NCI-H510A (cell line): ENCODE measurements at regions not wholly inside any gene's neighbourhood (a gene's known extent, or its start where the extent isn't known, plus 50 kb on each side); places are given as distances from the start of the nearest gene placed in this dataset.
"Not testable (repeated sequence)": the region's sequence is repeated elsewhere in the genome, so short reads cannot be mapped to it uniquely, and the experiment has no call there.

ENCODE experiments used
- DNase-seq: peaks from one replicate; lab custom pipeline; 2025; lab: John Stamatoyannopoulos, UW

DNA sequence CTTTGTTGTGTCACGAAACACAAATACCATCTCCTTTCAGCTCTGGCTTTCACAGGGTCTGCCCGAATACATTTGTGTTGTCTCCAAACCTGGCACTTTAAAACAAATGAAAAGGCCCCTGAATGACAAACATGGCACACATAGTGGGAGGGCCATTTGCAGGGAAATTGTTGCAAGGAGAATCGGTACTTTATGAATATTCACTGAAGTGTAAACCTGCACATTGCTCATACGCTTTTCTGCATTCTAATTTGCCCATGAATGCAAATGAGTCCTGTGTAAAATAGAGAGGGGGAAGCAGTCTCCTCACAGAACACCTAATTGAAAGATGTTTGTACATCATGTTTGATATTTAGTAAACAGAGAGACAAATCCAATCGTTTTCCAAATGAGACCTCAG is 82.7 kb upstream of the PCDH8 start:
- DNase-seq = no peak

- DNase-seq = no peak
Measured at GRCh38 chr13:52929846-52930245, 81.4 kb upstream of the PCDH8 start.

- no peak for DNase-seq
Measured at GRCh38 chr13:52926971-52927370, 78.5 kb upstream of the PCDH8 start.

GRCh38 chr13:52925775-52926285 is 77.4 kb upstream of the PCDH8 start:
- DNase-seq = peak; percentile 36

GRCh38 chr13:52925251-52925650 is 76.8 kb upstream of the PCDH8 start:
- DNase-seq = no peak

DNA sequence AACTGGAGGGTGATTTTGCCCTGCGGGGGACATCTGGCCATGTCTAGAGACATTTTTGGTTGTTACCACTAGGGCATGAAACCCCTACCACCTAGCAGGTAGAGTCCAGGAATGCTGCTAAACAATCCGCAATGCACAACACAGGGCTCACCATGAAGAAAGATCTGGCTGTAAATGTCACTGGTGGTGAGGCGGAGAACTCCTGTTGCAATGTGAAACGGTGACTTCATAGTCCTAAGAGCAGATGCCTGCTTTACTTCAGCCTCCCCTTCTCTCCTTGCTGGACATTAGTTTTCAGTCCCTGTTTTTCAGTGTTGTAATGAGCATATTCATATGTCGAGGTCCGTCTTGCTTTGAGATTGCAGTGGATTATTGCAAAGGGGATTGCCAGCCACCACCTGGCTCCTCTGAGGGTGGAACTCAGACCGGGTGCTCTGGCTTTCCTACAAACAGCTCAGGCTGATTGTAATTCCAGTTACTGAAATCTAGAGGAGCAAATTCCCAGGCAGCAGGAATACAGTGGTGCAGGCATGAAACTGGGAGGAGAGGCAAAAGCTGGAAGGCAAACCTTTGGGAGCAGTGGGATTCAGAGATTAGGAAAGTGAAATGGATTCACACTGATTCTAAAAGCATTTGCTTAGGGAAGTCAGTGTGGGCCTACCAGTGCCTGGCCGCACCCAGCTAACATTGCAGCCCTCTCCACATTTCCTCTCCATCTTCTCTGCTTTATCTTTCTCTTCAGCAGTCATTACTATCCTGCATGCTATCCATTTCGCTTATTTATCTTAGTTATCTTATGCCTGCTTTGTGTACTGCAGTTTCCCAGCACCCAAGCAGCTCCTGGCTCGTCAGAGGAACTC is 76.1 kb upstream of the PCDH8 start:
- DNase-seq = no peak

GRCh38 chr13:52922961-52923360 is 74.5 kb upstream of the PCDH8 start:
- DNase-seq = no peak

DNA sequence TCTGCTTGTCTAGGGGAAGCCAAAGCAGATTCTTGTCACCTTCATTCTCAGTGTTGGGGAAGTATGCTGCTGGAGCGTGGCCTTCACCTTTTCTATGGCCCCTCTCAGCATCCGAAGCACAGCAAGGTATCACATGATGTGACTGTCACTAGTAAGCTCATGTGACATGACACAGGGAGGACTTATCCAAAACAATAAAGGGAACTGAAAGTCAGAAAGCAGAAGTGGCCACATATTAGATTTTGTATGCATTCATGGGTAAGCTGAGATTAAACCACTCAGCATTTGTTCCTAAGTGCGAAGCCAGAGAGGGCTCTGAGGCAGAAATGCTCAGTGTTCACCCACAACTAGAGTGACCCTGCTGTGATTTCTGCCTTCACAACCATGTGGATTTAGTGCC is 72.8 kb upstream of the PCDH8 start:
- no peak for DNase-seq

- DNase-seq = no peak
Measured at GRCh38 chr13:52916486-52916990, 68.1 kb upstream of the PCDH8 start.

DNA sequence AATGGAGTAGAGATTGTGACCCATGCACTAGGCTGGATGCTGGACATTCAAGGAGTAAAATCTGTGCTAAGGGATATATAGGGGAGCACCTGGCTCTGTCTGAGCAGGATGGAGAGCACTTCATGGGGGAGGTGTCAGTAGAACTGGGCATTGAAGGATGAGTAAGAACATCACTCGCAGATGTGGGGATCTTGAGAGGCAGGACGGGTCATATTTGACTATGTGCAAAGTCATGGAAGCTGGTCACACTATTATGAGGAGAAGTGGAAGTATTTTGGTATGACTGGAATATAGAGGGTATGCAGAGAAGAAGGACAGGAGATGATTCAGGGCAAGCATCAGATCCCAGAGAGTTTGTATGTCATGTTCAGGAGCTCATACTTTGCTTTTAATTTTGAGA is 62.9 kb upstream of the PCDH8 start:
- no peak for DNase-seq

DNA sequence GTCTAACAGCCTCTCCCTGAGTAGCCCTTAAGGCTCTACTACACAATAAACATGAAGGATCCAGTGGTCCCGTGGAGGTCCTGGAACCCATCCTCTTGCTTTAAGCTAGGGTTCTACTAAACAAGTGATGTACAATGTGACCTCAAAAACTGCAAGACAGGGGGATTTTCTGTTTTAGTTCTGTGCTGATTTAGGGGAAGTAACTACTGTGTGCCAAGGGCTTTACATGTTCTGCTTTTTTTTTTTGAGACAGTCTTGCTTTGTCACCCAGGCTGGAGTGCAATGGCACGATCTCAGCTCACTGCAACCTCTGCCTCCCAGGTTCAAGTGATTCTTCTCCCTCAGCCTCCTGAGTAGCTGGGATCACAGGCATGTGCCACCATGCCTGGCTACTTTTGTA is 61.9 kb upstream of the PCDH8 start:
- not testable (repeated sequence) for DNase-seq

GRCh38 chr13:52906122-52906903 is 57.9 kb upstream of the PCDH8 start:
- no peak for DNase-seq

GRCh38 chr13:52905701-52906100 is 57.3 kb upstream of the PCDH8 start:
- no peak for DNase-seq

GRCh38 chr13:52903320-52903719 is 54.9 kb upstream of the PCDH8 start:
- DNase-seq = no peak

DNA sequence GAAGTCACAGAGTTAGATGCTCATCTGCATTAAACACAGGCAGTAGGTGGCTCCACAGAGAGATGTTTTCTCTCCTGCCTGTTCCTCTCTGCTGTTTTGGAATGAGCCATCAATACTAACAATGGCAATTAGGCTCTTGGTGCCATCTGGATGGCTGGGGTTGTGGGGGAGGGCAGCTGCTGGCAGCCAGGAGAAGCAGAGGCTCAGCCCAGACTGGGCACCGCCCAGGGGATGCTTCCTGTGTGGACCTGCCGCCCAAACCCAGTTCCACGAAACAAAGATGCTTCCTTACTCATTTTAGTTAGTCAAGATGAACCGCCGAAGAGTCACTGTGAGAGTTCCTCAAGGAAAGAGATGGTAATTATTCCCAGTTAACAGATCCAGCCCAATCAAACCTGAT is 50.8 kb upstream of the PCDH8 start:
- DNase-seq = no peak
